SHP77 treated with DMSO at 0.1 percent for 48 hours (cell line): ENCODE measurements at regions not wholly inside any gene's neighbourhood (a gene's known extent, or its start where the extent isn't known, plus 50 kb on each side); places are given as distances from the start of the nearest gene placed in this dataset.

Experiments
- DNase-seq: peaks from one replicate; lab custom pipeline; 2025; lab: John Stamatoyannopoulos, UW

DNA sequence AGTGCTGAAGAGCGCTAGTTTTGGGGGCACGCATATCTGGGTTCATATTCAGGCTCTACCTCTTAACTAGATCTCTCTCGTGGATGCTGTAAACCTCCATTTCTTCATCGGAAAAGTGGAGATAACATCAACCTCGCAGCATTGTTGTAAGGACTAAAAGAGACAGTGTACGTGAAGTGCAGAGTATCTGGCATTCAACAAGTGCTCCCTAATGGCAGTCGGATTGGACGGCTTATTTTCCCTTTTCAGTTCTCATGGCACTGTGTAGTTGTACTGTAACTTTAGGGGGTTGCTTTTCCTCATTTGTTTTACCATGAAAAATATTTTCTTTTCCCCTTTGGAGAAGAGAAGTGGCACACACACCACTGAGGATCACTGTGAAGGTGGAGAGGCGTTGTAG, 51.4 kb upstream of the ESX1 start:
- DNase-seq, result no peak
